ENCODE measurements at regions not wholly inside any gene's neighbourhood (a gene's known extent, or its start where the extent isn't known, plus 50 kb on each side); places are given as distances from the start of the nearest gene placed in this dataset.
"Not testable (repeated sequence)": the region's sequence is repeated elsewhere in the genome, so short reads cannot be mapped to it uniquely, and the experiment has no call there.

DNA sequence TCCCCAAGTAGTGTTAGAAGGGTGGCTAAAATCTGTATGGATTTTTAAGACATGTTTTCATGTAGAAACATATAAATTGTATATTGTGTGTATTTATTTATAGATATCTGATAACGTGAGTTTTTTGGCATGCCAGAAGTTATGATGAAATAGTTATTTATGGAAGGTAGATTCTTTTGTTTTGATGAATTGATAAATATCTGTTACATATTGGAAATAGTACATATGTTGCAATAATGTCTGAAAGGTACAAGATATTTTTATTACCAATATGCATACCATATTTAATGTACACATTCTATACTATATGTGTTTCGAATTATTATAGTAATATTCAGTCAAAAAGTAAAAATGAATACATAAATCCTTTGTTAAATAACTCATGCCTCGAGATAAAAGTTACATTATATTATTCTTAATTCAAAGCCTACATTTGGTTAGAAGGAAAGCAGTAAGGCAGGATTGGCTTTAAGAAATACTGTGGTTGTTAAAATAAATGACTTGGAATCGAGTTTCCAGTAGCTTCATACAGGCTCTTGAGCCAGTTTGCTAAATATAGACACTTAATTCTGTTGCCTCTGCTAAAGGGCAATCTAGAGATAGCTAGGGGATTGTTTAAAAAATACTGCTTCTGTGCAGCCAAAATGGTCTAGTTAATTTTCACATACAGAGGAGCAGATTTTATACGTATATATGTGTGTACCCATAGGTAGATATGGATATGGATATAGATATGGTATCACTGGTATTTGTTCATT is 1175.1 kb upstream of the B3GALT2 start:
- Histone ChIP-seq H3K79me2 (ENCODE audit: insufficient read depth, low read depth, low read length) (no peaks in the 10 kb centered on the region), H3K36me3 (ENCODE audit: insufficient read depth, low read length) (no peaks in the 10 kb centered on the region), H3K4me3 (ENCODE audit: low read depth, low read length, poor library complexity, severe bottlenecking) (no peak overlapping the region), H3K4me2 (ENCODE audit: low read length) (no peak overlapping the region), H3K9me3 (ENCODE audit: low read length) (no peaks in the 10 kb centered on the region), H3K4me1 (ENCODE audit: insufficient read depth, low read length, poor library complexity, severe bottlenecking) (no peaks in the 10 kb centered on the region), H3K27ac (ENCODE audit: low read depth, low read length, poor library complexity, severe bottlenecking) (no peak overlapping the region), H3K9me2 (ENCODE audit: insufficient read depth, low read length) (no peaks in the 10 kb centered on the region), H2AFZ (ENCODE audit: low read length) (no peak overlapping the region), H4K20me1 (ENCODE audit: insufficient read depth, low read length) (no peaks in the 10 kb centered on the region)
- CTCF ChIA-PET (ENCODE audit: unreplicated experiment), result no interaction called here
- TF ChIP-seq EZH2phosphoT487 (IDR thresholded peaks at IDR 0.05; ENCODE audit: borderline replicate concordance, low read depth, low read length) (no peak), CTCF (conservative IDR thresholded peaks at IDR 0.05; ENCODE audit: low read length) (no peak)
- no TSS peak for BruUV-seq (replicated peaks)
- intact Hi-C loops (cut with micrococcal nuclease; ENCODE audit: unreplicated experiment), result no loop called here
- POLR2A ChIA-PET, result no interaction called here
- DNase-seq (ENCODE audit: low spot score), result no peak

- Histone ChIP-seq H3K79me2 (ENCODE audit: insufficient read depth, low read depth, low read length) (no peaks in the 10 kb centered on the region), H3K9me2 (ENCODE audit: insufficient read depth, low read length) (no peaks in the 10 kb centered on the region), H4K20me1 (ENCODE audit: insufficient read depth, low read length) (no peaks in the 10 kb centered on the region), H3K4me3 (ENCODE audit: low read depth, low read length, poor library complexity, severe bottlenecking) (no peak overlapping the region), H2AFZ (ENCODE audit: low read length) (no peak overlapping the region), H3K4me1 (ENCODE audit: insufficient read depth, low read length, poor library complexity, severe bottlenecking) (peaks cover 4% of the 10 kb centered on the region), H3K27ac (ENCODE audit: low read depth, low read length, poor library complexity, severe bottlenecking) (no peak overlapping the region), H3K9me3 (ENCODE audit: low read length) (no peaks in the 10 kb centered on the region), H3K36me3 (ENCODE audit: insufficient read depth, low read length) (no peaks in the 10 kb centered on the region), H3K4me2 (ENCODE audit: low read length) (no peak overlapping the region)
- BruUV-seq (replicated peaks), result no TSS peak
- DNase-seq (ENCODE audit: low spot score), result no peak
- intact Hi-C loops (cut with micrococcal nuclease; ENCODE audit: unreplicated experiment), result no loop called here
- ChIA-PET CTCF (ENCODE audit: unreplicated experiment) (no interaction called here), POLR2A (interaction anchor here (0.6 kb wide), 1 partner anchor 14 kb away, joined by 3 read pairs; no protein-coding TSS in a partner anchor)
- no peak for TF ChIP-seq CTCF (conservative IDR thresholded peaks at IDR 0.05; ENCODE audit: low read length)
- no peak for TF ChIP-seq EZH2phosphoT487 (IDR thresholded peaks at IDR 0.05; ENCODE audit: borderline replicate concordance, low read depth, low read length)
Measured at GRCh38 chr1:194358208-194358581, 1171.8 kb upstream of the B3GALT2 start.

GRCh38 chr1:194357573-194358207 is 1171.3 kb upstream of the B3GALT2 start:
- H3K27ac ChIP-seq (ENCODE audit: low read depth, low read length, poor library complexity, severe bottlenecking); H2AFZ ChIP-seq (ENCODE audit: low read length); intact Hi-C loops (cut with micrococcal nuclease; ENCODE audit: unreplicated experiment); H3K4me2 ChIP-seq (ENCODE audit: low read length); DNase-seq (ENCODE audit: low spot score); BruUV-seq (replicated peaks); H3K79me2 ChIP-seq (ENCODE audit: insufficient read depth, low read depth, low read length); CTCF ChIA-PET (ENCODE audit: unreplicated experiment); H3K9me3 ChIP-seq (ENCODE audit: low read length); H3K4me1 ChIP-seq (ENCODE audit: insufficient read depth, low read length, poor library complexity, severe bottlenecking); H3K36me3 ChIP-seq (ENCODE audit: insufficient read depth, low read length); H4K20me1 ChIP-seq (ENCODE audit: insufficient read depth, low read length); H3K9me2 ChIP-seq (ENCODE audit: insufficient read depth, low read length); H3K4me3 ChIP-seq (ENCODE audit: low read depth, low read length, poor library complexity, severe bottlenecking): not testable (repeated sequence)
- POLR2A ChIA-PET, result interaction anchor here (0.7 to 0.8 kb wide), 2 partner anchors 17 to 1153 kb away, joined by 3 to 5 read pairs; no protein-coding TSS in a partner anchor
